Left colon (tissue), 2 donors: ENCODE measurements at regions not wholly inside any gene's neighbourhood (a gene's known extent, or its start where the extent isn't known, plus 50 kb on each side); places are given as distances from the start of the nearest gene placed in this dataset.
A peak's percentile ranks its signal among the peaks of the same experiment; 100 is the strongest.

Source experiments
- ATAC-seq: fragments of 200-7000 bp; cut with Tn5 transposase; one replicate; pipeline ENCODE4 v1.9.1; 2020; ENCODE audit warnings: mild to moderate bottlenecking, moderate library complexity
- DNase-seq, 2 donors: peaks; one replicate each; pipeline ENCODE4 v3.0.0-alpha.2; 2020
- intact Hi-C, 2 donors: fragments of 100-400 bp; cut with DNase I in 1 of 2; cut with micrococcal nuclease in 1 of 2; formaldehyde crosslinking; loops; one replicate each; pipeline versions ENCODE4 v1.11.2 to v1.14.0; 2022; cut with DNase I, micrococcal nuclease
- donor health status: DM: no; HTN: no; CAD: no.
- donor health status: DM: yes; HTN: yes; CAD: no.

DNA sequence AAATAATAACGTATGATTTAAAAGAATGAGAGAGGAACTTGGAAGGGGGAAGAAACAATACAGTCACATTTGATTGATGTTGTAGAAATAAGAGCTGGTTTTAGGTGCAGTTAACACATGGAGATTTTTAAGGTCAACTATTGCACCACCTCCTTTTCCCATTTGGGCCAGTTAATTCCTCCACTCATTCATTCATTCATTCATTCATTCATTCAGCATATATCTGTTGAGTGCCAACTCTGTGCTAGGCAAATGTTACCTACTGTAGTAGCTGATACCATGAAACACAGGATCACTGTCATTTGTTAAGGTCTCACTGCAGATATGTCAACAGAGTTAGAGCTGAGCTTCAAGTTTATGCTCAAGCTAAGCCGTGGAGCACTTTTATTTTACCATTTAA lies 115.7 kb upstream of the ARID2 start:
- no peak for ATAC-seq
- intact Hi-C loops = no loop called here
- DNase-seq = no peak

DNA sequence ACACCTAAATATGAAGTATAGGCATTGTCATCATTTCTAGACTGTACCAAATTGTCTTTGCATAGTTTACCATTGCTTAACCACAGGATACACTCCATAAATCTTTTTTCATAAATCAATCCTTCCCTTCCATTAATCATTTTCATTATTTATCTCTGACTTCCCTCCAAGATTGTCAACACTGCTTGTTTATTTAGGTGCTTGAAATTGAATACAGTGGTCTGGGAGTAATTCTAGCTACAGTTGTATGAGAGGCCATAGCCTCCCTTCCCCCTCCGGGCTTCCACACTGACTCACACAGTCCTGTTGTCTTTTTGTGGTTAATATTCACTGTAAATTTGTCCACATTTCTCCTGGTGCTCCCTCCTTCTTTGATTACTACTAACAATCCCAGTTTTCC lies 114.2 kb upstream of the ARID2 start:
- intact Hi-C loops = no loop called here
- DNase-seq = no peak

DNA sequence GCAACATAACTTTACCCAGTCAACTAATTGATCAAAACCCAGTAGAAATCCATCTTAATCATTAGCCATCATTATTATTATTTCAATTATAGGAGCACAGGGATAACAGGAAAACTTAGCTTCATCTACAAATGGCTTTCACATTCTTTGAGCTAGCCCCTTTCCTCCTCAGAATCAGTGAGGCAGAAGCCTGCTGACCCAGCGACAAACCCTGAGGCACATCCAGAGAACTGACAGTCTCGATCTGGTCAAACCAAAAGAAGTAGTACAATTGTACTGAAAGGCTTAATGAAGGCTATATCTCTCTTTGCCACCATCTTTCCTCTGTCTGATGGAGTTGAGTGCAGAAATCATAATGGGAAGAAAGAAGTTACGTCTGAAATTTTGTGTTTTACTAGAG lies 109.8 kb upstream of the ARID2 start:
- ATAC-seq = no peak
- DNase-seq = no peak
- intact Hi-C loops = no loop called here

More for the DNA sequence above, 114.2 kb upstream of the ARID2 start:
- ATAC-seq = no peak

DNA sequence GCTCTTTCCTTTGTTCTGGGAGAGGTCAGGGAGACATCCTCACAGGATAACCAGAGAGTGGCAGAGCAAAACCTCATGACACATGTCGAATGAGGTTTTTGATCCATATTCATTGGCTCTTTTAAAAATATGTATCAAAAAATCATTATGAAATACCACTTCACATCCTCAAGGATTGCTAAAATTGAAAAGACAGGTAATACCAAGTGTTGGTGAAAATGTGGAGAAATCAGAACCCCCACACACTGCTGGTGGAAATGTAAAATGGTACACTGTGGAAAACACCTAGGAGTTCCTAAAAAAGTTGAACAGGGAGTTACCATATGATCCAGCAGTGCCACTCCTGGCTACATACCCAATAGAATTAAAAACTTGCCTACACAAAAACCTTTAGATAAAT lies 107.8 kb upstream of the ARID2 start:
- ATAC-seq = no peak
- intact Hi-C loops = no loop called here
- DNase-seq = no peak

DNA sequence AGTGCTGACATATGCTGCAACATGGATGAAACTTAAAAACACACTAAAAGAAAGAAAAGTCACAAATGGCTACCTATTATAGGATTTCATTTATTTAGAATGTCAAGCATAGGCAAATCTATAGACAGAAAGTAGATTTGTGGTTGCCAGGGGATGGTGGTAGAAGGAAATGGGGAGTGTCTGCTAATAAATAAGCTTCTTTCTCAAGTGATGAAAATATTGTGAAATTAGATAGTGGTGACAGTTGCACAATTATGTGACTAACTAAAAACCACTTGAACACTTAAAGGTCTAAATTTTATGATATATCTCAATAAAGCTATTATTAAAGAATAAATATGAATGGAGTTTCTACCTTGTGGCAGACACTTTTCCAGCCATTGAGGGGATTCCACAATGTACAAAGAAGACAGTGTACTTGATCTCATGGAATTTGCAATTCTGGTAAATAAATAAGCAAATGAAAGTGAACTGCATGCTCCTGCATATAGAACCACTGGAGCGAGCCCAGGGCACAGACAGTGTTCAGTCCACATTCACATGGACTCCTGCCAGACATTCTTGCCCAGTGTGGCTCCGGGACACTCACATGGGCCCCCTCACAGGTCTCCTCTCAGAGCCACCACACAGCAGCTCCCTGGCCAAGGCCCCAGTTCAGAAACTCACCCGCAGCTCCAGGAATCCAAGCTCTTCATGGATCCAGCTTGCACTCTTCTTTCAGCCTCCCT lies 107.1 kb upstream of the ARID2 start:
- no peak for DNase-seq
- no peak for ATAC-seq
- intact Hi-C loops = no loop called here

DNA sequence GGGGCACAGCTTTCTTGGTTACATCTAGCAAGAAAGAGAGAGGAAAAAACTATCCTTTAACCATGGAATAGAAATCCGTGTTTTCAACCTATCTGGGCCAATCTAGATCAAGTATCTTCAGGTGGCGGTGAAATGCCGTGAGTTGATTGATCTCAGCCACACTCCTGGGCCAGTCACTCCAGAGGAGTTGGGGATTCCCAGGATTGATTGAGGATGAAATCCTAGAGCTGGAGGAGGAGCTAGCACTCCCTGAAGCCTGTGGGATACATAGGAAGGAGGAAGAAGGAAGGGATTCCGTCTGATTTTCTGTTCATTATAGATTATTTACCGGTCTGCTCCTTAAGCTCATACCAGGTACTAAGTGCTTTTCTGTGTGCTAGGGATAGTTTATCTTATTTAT lies 106.3 kb upstream of the ARID2 start:
- ATAC-seq = no peak
- intact Hi-C loops = no loop called here

DNA sequence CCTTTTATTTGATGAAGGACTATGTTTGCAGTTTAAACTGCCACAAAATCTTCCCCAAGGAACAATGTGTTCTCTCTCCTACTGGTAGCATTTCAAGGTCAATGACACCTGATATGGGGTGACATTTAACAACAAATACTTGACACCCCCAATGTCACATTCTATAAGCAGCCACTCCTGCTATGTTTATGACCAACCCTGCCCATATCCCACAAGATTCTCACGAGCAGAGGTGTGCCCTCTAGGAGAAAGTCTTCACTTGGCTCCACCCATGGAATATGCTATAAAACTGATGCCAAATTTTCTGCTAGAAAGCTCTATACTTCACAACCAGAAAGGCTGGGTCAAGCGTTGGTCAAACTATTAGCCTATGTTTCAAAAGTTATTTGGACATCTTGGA lies 105.6 kb upstream of the ARID2 start:
- intact Hi-C loops = no loop called here
- DNase-seq (no peak), ATAC-seq (peak; percentile 70)

More for the DNA sequence above, 106.3 kb upstream of the ARID2 start:
- DNase-seq = no peak

DNA sequence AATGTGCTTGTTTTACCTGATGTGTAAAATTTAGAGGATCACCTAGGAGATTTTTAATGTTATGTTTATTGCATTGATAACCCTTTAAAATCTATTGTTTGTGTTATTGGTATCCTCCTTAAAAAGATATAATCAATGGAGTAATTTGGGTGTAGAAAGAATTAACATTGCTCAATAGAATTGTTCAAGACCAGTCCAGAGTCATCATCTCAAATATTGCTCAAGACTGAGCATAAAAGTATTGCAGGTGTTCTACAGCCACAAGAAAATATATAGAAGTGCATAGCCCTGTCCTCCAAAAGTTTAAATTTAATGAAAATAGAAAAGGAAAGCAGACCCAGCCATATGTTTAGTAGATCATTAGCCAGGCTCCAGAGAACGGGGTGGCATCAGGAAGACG lies 102.5 kb upstream of the ARID2 start:
- ATAC-seq (no peak), DNase-seq (no peak)
- intact Hi-C loops = no loop called here

DNA sequence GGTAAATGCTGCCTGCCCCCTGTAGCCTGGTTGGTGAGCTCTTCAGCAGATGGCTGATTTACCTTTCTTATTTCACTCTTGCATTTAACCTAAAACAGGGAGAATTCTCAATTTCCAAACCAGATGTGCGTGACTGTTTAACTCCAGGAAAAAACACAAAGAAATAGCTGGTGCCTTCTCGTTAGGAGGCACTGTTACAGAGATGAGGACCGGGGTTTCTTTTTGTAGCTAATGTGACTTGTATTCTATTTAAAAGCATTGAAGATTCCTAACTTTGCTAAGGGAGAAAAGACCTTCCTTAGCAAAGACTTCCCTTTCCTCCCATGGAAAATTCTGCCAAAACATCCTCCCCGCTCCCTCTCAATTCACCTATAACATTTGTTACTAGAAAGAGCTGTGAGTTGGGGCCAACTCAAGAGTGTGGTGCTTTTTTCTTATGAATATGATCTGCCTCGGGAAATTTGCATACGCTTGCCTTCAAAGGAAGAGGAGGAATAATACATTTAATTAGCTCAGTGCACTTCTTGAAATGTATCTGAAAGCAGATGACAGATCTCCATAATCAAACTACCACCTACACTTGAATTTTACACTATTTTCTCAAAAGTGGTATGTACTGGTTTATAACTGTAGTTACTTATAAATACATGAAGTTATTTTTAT lies 102.0 kb upstream of the ARID2 start:
- ATAC-seq = no peak
- intact Hi-C loops = no loop called here
- DNase-seq = no peak

DNA sequence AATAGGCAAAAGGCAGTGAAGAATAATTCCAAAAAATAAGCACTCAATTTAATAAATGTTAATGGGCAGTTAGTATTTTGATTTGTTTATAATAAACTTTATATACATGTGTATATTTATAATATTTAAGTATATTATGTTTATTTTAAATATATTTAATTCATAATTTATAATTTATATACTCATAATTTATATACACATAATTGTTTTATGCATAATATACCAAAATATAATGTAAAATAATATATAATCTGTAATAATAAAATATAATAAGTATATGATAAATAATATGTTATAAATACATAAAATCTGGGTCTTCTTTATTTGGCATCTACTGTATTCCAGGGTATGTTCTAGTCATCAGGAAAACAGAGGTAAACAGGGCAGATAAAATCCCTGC lies 100.2 kb upstream of the ARID2 start:
- intact Hi-C loops = no loop called here

DNA sequence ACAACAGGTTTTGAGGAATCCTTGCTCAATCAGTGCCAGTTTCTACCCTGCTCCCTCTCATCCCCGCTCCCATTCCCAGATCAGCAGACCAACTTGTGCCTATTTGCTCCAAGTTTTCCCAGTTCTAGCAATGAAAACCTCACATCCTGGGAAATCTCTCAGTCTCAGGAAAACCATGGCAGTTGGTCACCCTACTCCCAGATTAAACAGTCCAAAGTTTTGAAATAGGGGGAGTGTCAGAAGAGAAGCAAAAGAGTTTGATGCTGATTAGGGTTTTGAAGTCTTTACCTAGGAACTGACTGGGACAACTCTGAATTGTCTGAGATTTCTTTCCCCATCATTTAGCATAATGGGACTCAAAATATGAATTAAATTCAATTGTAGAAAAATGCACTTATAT lies 95.8 kb upstream of the ARID2 start:
- intact Hi-C loops = no loop called here
- DNase-seq (no peak), ATAC-seq (no peak)

More for the DNA sequence above, 100.2 kb upstream of the ARID2 start:
- ATAC-seq (no peak), DNase-seq (no peak)

DNA sequence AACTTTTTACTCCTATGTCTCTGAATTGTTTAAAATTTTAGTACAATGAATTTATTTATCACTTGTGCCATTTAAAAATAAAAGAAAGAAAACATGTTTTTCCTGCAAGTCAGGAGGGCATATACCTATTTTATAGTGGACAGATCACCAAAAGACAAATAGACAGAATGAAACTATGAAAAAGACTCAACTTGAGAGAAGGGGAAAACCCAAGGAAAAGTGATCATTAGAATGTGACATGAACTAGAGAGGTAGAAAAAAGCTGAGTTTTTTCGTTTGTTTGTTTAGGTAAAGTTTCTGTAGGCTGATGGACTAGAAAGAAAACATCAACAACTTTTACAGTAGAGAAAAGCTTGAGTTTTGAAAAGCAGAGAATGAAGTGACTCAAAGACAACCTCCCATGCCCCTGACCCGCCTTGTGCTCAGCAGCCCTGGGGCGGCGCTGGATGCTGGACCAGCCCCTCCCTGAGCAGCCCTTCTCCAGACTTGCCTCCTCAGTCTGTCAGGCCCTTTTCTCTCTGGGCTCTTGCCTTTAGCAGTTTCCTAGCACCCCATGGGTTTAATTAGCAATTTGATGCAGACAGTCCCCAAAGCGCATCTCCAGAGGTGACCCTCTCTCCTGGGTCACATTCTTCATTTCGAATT lies 95.1 kb upstream of the ARID2 start:
- intact Hi-C loops = no loop called here
- DNase-seq (no peak), ATAC-seq (no peak)

DNA sequence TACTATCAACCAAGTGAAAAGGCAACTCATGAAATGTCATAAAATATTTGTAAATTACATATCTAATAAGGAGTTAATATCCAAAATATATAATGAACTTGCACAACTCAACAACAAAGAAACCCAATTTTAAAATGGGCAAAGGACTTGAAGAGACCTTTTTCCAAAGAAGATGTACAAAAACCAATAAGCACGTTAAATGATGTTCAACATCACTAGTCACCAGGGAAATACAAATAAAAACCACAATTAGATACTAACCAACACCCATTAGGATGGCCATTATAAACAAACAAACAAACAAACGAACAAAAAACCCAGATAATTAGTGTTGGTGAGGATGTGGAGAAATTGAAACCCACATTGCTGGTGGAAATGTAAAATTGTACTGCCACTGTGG lies 92.3 kb upstream of the ARID2 start:
- ATAC-seq (no peak), DNase-seq (no peak)
- intact Hi-C loops = no loop called here

DNA sequence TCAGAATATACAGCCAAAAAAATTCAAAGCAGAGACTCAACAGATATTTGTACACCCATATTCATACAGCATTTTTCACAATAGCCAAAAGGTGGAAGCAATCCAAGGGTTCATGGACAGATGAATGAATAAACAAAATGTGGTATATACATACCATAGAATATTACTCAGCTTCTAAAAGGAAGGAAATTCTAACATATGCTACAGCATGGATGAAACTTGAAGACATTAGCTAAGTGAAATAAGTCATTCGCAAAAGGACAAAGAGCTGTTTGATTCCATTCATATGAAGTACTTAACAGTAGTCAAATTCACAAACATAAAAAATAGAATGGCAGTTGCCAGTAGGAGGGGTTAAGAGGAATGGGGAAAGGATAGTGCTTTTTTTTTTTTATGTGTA lies 91.8 kb upstream of the ARID2 start:
- intact Hi-C loops = no loop called here
- no peak for ATAC-seq
- DNase-seq = no peak

DNA sequence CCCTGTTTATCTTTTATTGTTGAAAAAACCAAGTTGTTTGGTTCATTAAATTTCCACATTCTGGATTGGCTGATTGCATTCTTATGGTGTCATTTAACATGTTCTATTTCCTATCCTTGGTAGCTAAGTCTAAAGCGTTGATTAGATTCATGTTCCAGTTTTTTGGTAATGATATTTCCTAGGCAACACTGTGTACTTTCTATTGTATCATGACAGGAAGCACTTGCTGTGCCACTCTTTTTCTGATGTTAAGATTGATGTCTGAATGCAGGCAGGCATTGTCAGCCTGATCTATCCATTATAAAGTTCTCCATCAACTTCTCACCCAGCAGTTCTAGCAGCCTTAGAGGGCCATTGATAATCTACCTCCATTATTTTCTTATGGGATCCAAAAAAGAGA lies 91.1 kb upstream of the ARID2 start:
- ATAC-seq = no peak
- intact Hi-C loops = no loop called here
- no peak for DNase-seq

DNA sequence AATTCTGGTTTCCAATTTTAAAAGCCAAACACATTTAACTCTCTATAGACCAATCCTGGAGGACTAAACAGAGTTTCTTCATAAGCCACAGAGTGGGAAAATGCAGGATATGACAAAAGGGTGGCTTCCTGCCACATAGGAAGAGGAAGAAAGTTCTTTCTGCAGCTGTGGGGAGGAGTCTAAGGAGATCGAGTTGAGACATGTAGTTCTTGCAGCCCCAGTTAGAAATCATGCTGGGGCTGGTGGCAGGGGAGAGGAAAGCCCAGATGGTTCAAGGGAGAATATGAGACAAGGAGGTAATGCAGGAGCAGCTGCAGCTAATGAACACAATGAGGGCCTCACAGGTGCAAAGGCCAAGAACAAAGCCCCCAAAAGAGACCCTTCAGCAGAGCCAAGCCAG lies 85.0 kb upstream of the ARID2 start:
- ATAC-seq = no peak
- intact Hi-C loops = no loop called here

DNA sequence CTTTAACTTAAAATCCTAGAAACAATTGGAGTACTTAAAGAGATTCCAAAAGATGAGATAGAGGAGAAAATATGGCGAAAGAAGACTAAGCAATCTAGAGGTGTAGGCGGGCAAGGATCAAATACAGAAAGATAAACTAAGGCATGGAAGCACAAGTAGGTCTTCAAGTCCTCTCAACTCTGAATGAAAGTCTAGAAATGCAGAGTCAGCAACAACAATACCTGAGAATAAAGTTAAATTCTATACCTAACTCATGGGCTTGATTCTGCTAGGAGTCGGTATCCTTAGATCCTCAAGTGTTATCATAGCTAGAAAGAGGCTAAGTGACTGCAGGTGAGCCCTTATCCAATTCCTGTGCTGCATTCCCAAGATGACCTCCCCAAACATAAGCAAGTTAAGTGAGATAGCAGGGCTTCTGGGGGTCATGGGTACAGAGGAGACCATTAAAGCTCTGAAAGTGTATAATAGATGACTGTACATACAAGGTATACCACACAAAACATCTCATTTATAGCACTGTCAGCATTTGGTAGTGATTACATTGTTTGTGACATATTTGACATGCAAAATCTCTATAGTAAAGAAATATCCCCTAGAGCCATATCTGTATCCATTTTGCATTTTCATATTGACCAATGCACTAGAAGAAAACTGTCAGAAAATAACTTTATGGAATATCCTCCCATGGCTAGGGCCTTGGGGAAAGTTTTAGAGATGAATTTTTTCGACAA lies 82.5 kb upstream of the ARID2 start:
- intact Hi-C loops = no loop called here
- DNase-seq (no peak), ATAC-seq (no peak)

More for the DNA sequence above, 85.0 kb upstream of the ARID2 start:
- no peak for DNase-seq

DNA sequence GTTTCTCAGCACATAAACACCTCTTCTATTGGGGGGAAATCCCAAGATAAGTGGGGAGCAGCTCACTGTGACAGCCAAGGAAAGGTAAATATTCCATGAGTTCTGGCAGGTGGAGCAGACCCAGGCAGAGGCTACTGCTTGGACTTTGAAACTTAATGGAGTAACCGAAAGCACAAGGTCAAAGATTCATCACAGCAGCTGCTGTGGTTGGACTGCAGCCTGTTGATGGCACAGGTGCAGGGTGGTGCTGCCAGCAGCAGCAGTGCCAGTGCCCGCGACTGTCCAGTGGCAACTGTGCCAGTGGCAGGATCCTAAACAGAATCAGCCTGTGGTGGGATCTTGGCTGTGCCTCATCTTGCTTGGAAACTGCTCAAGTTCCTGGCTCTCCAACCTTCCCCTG lies 81.4 kb upstream of the ARID2 start:
- intact Hi-C loops = no loop called here
- peak; percentile 27 to 32 for DNase-seq
- peak; percentile 94 for ATAC-seq

DNA sequence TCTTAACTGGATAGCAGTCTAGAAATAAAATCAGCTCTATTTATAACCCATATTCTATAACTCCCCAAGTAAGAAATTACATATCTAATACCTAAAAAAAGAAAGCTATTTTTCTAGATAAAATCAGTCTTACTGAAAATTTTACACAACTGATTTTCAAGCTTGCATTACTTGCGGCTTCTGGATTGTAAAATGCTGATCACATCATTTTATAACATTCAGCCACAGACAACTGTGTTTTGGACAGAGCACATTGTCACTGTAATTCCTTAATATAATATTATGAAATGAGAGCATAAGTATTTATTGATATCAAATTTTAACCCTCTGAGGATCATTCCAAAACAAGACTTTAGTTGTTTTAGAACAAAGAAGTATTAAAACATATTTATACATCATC lies 78.5 kb upstream of the ARID2 start:
- no peak for DNase-seq
- no peak for ATAC-seq
- intact Hi-C loops = no loop called here
